GM18526 (cell line): ENCODE measurements at regions not wholly inside any gene's neighbourhood (a gene's known extent, or its start where the extent isn't known, plus 50 kb on each side); places are given as distances from the start of the nearest gene placed in this dataset.

Experiments
- POLR2A ChIP-seq: IDR thresholded peaks from 3 replicates; pipeline ENCODE4 v1.6.1; 2011; ENCODE audit not compliant: insufficient read length; ENCODE audit errors: extremely low read depth

DNA sequence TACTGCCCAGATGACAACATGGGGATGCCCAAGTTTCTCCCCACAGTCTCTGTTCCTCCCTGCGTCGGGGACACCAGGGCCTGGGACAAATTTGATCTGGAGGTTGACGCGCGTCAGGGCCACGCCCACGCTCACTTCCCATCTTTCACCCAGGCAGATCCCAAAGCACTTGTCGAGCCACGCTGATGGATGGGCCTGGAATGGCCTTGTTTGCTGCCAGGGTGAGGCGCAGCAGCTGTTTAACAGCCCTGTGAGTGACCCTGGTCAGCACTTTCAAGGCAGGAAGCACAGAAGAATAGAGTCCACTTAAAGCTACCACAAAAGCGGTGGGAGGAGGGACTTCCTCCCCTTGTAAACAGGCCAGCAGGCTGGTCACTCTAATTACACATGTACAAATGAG, 324.7 kb upstream of the JARID2 start:
- no peak for TF ChIP-seq POLR2A

DNA sequence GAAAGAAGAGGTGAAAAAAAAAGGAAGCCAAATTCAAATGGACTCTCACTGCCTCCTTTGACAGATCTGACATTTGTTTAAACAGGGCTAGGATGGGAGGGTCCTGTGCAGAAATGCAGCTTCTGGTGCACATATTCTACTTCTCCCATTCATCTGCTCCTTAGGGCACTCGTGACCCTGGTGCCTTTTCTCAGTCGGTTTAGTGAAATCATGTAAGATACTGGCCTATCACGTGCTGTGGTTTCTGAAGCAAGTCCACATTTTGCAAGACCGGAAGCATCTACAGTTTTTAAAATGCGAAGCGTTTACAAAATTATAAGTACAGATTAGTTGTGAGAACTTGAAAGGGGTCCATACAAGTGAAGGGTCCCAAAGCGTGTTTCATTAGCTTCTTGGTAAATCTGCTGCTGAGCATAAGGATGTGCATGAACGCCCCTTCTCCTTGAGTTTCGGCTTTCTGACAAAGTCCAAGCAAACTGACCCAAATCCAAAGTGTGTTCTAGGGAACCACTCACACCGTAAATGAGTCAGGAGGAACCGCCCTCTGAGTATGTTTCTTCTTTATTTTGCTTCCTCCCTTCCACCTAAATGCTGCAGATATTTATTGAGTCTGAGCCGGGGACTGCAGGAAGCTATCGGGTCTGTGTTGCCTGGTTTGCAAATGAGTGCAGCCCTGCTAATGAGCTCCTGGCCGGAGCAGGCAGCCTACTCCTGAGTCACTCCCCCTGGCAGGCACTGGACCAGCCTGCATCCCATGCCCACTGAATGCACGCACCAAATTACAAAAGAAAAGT, 323.8 kb upstream of the JARID2 start:
- TF ChIP-seq POLR2A = no peak

DNA sequence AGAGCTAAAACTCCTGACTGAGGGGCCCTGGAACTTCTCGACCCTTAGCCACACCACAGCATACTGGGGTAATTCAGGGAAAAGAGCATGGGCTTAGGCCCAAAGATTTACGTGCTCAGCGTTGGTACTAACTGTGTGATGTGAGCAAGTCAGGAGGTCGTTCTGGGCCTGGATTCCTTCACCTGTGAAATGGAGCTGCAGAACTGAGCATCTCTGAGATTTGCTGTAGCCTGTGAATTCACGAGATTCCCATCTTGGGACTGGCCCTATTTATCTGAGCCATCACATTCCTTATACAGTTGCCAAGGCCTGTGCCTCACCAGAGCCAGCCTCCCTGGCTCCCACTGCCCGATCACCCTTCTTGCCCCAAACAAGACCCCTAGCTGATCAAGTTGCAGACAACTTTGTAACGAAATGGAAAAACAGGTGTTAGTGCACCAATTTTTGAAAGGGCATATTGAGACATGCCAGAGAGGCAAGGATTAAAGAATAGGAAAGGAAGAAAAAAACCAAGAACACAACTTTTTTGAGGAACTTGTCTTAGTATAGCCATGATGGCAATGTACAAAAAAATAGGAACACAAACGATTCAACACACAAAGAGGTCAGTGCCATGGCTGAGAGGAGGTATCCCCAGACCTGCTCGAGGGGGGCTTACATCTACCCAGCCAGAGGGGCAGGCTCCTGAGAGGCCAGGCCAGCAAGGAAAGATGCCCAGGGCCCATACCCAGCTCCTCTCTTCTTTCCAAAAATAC, 323.0 kb upstream of the JARID2 start:
- TF ChIP-seq POLR2A = no peak

DNA sequence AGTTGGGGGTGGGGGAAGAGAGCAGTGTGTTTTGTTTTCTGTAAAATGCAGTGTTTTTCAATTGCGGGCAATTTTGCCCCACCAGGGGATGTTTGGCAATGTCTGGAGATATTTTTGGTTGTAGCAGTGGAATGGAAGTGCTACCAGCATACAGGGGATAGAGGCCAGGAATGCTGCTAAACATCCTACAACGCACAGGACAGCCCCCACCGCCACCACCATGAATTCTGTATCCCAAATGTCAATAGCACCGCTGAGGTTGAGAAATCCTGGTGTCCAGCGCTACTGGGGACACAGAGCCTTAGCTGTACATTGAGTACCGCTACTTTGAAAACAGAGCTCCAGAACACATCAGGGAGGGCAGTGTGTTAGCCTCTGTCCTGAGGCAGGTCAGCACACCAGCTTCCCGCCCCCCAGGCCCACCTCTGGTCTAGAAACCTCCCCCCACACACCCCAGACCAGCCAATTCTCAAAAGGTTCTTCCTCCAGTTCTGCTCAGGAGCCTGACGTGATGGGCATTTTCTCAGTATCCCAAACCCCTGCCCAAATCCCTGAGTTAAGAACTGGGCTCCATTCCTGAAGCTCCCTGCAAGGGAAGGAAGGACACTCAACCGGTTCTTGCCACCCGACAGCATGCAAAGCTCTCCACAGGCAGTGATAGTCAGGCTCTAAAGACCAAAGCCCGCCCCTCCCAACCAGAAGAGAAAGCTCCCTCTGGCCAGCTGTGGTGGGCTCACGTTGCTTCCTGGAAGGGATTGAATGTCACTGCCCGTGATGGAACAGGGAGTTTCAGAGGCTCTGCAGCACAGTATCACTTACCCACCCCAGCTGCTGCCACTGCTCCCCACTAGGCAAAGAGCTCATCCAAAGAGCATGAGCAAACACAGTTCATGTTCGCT, 321.5 kb upstream of the JARID2 start:
- no peak for TF ChIP-seq POLR2A

DNA sequence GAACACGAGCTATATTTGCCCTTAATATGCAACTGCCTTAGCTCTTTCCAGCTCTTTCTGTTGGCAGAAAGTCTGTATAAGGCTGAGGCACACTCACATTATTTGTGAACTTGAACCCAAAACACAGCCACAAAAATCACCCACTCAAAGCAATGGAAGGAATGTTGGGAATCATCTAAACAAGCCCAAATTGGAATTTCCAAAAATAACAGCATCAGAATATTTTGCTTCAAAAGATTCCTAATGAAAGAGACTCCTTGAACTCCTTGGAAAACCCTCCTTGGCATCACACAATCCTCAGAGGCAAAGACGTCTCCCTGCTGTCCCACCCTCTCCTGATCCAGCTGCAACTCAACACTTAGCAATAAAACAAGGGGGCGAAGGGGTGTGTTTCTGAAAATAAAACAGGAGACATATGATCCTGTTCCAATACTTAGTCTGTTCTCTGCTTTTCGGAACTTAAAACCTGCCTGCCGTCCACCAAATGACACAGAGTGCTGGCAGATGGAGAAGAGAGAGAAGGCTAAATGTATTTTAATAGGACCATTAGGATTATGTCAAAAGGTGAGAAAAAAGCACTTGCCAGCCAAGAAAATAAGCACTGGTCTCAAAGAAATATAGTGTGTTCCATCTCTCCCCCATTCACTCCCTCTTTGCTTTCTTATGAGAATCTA, 320.7 kb upstream of the JARID2 start:
- TF ChIP-seq POLR2A = no peak

DNA sequence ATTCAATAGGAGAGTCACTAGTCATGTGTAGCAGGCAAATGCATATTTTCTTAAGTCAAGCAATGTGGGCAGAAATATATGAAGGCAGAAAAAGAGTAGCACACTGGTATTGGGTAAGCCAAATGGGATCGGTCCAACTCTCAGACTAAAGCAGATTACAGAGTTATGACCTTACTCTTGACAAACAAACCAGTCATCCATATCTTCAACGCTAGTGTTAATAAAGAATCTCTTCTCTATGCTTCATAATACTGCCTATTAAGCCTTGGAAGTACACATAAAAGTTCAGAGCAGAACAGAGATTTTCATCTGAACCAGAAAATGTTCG, 320.2 kb upstream of the JARID2 start:
- no peak for TF ChIP-seq POLR2A

DNA sequence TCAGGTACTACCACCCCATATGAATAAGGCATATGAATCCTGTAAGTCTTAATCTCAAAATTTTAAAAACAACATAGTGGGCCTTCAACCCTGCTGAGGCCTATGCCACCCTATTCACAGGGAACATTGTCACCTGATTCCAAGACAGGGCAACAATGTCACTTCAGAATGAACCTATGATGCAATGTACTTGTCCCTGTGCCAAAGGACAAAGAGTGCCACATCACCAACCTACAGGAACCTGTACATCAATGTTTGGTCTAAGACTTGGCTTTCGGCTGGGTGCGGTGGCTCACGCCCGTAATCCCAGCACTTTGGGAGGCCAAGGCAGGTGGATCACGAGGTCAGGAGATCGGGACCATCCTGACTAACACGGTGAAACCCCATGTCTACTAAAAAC, 318.5 kb upstream of the JARID2 start:
- TF ChIP-seq POLR2A = no peak

DNA sequence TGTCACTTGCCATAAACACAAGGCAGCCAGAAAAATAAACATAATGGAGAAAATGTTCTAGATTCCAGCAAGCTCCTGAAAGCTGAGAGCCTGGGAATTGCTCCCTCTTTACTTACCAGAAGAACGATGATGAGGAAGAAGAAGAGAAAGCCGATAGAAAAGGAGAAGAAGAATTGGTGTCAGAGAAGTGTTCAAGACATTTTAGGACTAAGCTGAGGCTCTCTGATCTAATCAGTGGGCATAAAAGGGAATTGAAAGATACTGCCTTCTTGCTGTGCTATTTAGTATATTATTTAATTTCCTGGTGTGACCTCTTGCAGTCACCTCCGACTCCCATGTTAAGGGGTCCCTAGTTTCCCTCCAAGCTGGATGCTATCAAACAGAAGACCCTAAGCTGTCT, 316.6 kb upstream of the JARID2 start:
- TF ChIP-seq POLR2A = no peak

DNA sequence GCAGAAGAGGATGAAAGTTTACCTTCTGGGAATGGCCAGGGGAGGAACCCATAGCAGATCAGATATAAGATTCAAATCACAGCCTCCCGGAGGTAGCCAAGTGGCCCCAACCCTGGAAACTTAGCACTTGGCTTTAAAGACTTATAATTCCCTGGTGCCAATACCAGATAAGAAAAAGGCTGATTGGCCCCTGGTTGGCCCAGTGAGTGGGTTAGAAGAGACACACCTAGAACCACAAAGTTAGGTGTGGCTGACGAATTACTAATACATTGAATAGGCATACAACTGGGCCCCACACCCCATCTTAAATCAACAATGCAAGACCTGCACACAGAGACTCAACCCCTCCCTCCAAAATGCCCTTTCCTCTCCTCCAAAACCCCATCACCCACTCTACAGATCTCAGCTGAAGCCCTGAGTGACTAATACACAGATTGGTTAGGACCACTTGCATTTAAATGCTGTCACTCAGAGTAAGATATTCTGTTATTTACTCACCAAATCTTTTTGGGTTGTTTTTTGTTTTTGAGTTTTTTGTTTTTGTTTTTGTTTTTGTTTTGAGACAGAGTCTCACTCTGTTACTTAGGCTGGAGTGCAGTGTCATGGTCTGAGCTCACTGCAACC, 315.4 kb upstream of the JARID2 start:
- TF ChIP-seq POLR2A = no peak

DNA sequence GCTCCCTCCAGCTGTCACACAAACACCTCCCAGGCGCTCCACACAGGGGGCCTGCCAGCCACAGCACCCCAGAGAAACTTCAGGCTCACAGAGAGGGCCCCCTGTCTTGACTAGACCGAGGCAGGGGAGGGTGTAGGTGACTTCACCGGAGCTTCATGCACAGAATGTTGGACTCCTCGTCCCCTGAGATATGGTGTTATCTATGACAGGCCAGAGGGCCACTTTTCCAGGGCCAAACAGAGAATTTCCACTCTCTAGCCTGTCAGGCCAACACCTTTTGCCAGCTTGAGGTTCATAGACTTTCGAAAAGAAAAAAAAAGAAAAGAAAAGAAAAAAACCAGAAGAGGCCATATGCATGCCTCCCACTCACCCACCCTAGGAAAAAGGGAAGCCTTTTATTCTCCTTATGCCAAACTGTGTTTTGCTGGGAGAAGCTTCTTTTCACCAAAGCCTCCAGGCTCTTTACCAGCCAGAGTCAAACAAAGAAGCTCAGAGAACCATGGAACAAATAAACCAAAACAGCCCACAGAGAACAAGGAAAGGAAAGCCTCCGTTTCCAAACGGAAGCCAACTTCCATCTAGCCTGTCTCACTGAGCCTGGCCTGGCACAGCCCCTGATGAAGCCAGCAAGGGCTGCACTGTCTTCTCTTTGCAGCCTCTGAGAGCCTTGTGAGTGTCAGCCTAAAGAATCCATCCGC, 313.2 kb upstream of the JARID2 start:
- TF ChIP-seq POLR2A = no peak

DNA sequence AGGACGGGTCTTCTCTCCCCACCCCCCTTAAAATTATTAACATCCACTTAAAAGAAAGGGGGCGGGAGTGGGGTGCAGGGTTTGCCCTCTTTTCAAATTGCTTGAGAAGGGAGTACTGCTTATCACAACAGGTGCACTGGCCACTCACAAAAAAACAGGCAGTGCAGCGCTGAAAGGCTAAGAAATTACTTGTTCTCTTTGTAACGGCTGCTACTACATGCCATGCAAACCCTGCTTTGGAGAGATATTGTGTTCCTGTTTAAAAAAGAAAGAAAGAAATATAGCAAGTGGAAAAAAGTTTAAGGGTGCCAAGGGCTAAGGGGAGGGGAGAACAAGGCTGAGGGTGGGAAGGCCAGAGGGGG, 312.7 kb upstream of the JARID2 start:
- TF ChIP-seq POLR2A = no peak

DNA sequence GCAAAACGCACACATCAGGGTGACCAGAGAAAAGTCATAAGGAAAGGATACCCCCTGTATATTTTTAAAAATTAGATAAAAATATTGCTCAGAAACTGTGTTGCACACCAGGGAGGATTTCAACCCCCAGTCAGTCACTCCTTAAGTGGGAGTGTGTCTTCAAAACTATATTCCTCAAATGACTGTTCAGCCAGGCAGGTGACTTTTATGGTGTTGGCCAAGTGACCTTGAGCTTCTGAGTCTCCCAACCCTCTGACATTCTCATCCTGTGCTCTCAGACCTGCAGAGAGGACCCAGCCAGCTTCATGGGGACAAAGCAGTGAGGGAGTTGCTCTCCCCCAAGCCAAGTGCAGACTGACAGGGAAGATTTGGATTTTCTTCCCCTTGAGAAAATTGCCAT, 311.9 kb upstream of the JARID2 start:
- TF ChIP-seq POLR2A = no peak

DNA sequence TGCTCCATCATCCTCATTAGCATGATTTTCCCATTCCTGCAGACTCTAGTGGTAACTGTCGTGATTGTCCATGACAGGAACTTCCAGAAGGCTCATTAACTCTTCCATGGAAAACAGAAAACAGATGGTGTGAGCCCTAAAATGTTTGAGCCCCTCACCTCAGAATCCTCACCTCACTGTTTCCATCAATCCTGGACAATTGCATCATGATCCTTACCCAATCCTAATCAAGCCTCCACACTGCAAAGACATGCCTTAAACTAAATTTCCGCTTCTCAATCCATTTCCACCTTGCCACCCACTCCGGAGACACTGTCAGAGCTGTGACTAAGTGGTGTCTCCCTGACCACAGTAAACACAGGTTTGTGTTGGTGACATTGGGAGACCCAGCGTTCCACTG, 311.0 kb upstream of the JARID2 start:
- TF ChIP-seq POLR2A = no peak

DNA sequence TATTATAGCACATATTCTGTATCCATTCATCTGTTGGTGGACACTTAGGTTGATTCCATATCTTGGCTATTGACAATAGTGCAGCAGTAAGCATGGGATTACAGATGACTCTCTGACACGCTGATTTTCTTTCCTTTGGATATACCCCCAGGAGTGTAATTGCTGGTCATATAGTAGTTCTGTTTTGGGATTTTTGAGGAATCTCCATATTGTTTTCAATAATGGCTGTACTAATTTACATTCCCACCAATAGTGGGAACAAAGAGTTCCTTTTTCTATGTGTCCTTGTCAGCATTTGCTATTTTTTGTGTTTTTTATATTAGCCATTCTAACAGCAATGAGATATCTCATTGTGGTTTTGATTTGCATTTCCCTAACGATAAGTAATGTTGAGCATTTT, 309.0 kb upstream of the JARID2 start:
- TF ChIP-seq POLR2A = no peak
